Astrocyte (in vitro differentiated cells and primary cell): ENCODE measurements at regions not wholly inside any gene's neighbourhood (a gene's known extent, or its start where the extent isn't known, plus 50 kb on each side); places are given as distances from the start of the nearest gene placed in this dataset.

Experiments used
- CTCF ChIP-seq: IDR thresholded peaks from 2 replicates; pipeline ENCODE4 v1.5.1; 2011; ENCODE audit warnings: low read depth, mild to moderate bottlenecking, inconsistent platforms, low read length, moderate library complexity; ENCODE audit not compliant: insufficient read depth
- EZH2 ChIP-seq: IDR thresholded peaks from 2 replicates; pipeline ENCODE4 v1.6.1; 2012; ENCODE audit warnings: mild to moderate bottlenecking, low read length, inconsistent platforms; ENCODE audit not compliant: insufficient read depth

GRCh38 chr10:124174673-124175645 is 81.6 kb upstream of the CHST15 start:
- no peak for TF ChIP-seq CTCF
- no peak for TF ChIP-seq EZH2
